ENCODE measurements at regions not wholly inside any gene's neighbourhood (a gene's known extent, or its start where the extent isn't known, plus 50 kb on each side); places are given as distances from the start of the nearest gene placed in this dataset.
"Not testable (repeated sequence)": the region's sequence is repeated elsewhere in the genome, so short reads cannot be mapped to it uniquely, and the experiment has no call there.

GRCh38 chr16:10269632-10270031, 87.4 kb upstream of the GRIN2A start:
- TF ChIP-seq CTCF (IDR thresholded peaks at IDR 0.05) (no peak), POLR2A (IDR thresholded peaks at IDR 0.05) (no peak)
- peak overlapping the region in 1 of 3 donors; percentile 7 for H3K27ac ChIP-seq
- intact Hi-C loops (cut with DNase I) = no loop called here
- H3K27me3 ChIP-seq = no peaks in the 10 kb centered on the region
- 89% methylated on average over 1 of the region's 1 CpG for WGBS (ENCODE audit: insufficient coverage, low coverage, low lambda C conversion rate, missing lambda C conversion rate)
- H3K9me3 ChIP-seq = no peaks in the 10 kb centered on the region
- no peak for DNase-seq
- H3K36me3 ChIP-seq = no peaks in the 10 kb centered on the region
- peaks cover 0 to 30% (median 0%) of the 10 kb centered on the region in 4 donors for H3K4me1 ChIP-seq
- no peak overlapping the region for H3K4me3 ChIP-seq
- ATAC-seq = no peak

DNA sequence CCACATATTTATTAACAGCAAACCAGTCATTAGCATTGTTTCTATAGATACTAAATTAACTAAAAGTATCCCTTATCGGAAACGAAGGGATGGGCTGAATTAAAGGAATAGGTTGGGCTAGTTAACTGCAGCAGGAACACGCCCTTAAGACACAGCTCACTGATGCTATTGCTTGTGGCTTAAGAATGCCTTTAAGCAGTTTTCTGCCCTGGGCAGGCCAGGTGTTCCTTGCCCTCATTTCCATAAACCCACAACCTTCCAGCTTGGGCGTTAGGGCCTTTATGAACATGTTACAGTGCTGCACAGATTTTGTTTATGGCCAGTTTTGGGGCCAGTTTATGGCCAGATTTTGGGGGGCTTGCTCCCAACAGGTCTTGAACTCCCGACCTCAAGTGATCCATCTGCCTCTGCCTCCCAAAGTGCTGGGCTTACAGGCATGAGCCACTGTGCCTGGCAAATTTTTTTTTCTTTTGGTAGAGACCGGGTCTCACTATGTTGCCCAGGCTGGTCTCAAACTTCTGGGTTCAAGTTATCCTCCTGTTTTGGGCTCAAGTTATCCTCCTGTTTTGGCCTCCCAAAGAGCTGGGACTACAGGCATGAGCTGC, 90.1 kb upstream of the GRIN2A start:
- H3K27me3 ChIP-seq; H3K27ac ChIP-seq; intact Hi-C loops (cut with DNase I); H3K4me3 ChIP-seq; H3K9me3 ChIP-seq; H3K36me3 ChIP-seq; ATAC-seq; DNase-seq: not testable (repeated sequence)
- peaks cover 0 to 20% (median 0%) of the 10 kb centered on the region in 4 donors for H3K4me1 ChIP-seq
- WGBS (ENCODE audit: insufficient coverage, low coverage, low lambda C conversion rate, missing lambda C conversion rate) = 66% methylated on average over 4 of the region's 6 CpGs

GRCh38 chr16:10275214-10275996, 93.2 kb upstream of the GRIN2A start:
- Histone ChIP-seq H3K27ac (peak overlapping the region in 1 of 3 donors; percentile 43), H3K4me1 (peaks cover 0 to 10% (median 0%) of the 10 kb centered on the region in 4 donors)
- intact Hi-C loops (cut with DNase I); H3K4me3 ChIP-seq; H3K36me3 ChIP-seq; DNase-seq; H3K27me3 ChIP-seq; H3K9me3 ChIP-seq: not testable (repeated sequence)
- WGBS (ENCODE audit: insufficient coverage, low coverage, low lambda C conversion rate, missing lambda C conversion rate) = 86% methylated on average over 7 of the region's 13 CpGs
- ATAC-seq = peak in 1 of 4 donors; percentile 20

GRCh38 chr16:10277597-10277996, 95.4 kb upstream of the GRIN2A start:
- Histone ChIP-seq H3K27ac (no peak overlapping the region), H3K36me3 (no peaks in the 10 kb centered on the region), H3K4me3 (no peak overlapping the region), H3K27me3 (no peaks in the 10 kb centered on the region), H3K4me1 (peaks cover 0 to 10% (median 0%) of the 10 kb centered on the region in 4 donors), H3K9me3 (no peaks in the 10 kb centered on the region)
- no peak for TF ChIP-seq CTCF (IDR thresholded peaks at IDR 0.05)
- no peak for TF ChIP-seq POLR2A (IDR thresholded peaks at IDR 0.05)
- ATAC-seq (no peak), DNase-seq (no peak)
- 77% methylated on average over 12 of the region's 18 CpGs for WGBS (ENCODE audit: insufficient coverage, low coverage, low lambda C conversion rate, missing lambda C conversion rate)
- intact Hi-C loops (cut with DNase I) = no loop called here

DNA sequence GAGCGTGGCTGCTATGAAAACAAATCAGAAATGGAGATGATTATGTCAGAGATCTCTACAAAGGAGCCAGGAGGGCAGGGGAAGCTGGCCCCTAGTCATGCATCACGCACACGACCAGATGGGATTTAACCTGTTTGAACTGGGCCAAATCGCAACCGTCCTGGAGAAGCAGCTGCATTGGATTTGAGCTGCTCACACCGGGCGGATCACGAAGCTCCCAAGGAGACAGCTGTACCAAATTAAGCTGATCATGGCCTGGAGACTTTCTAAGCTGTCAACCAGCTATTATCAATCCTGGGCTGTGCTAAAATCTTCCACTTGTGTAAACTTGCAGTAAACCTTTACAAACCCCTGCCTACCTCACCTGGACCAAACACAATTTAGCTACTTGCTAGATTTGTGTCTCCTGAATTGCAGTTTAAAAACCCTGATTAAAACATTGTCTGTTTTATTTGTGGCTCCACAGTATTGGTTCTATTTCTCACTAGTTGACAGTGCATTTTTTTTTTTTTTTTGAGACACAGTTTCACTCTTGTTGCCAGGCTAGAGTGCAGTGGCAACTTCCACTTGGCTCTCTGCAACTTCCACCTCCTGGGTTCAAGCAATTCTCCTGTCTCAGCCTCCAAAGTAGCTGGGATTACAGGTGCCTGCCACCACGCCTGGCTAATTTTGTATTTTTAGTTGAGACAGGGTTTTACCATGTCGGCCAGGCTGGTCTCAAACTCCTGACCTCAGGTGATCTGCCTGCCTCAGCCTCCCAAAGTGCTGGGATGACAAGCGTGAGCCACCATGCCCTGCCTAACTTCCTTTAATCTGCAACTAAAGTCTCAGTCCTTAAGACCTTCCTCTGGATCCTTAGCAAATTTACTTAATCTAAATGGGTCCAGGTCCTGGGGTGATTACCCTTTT, 98.3 kb upstream of the GRIN2A start:
- WGBS (ENCODE audit: insufficient coverage, low coverage, low lambda C conversion rate, missing lambda C conversion rate) = 71% methylated on average over 6 of the region's 11 CpGs
- H3K9me3 ChIP-seq = no peaks in the 10 kb centered on the region
- no peak for ATAC-seq

More for the DNA sequence above, 98.3 kb upstream of the GRIN2A start:
- Histone ChIP-seq H3K4me1 (no peaks in the 10 kb centered on the region), H3K36me3 (no peaks in the 10 kb centered on the region), H3K4me3 (no peak overlapping the region), H3K27me3 (no peaks in the 10 kb centered on the region), H3K27ac (no peak overlapping the region)
- intact Hi-C loops (cut with DNase I) = no loop called here
- no peak for DNase-seq
- TF ChIP-seq CTCF (IDR thresholded peaks at IDR 0.05) = no peak
- no peak for TF ChIP-seq POLR2A (IDR thresholded peaks at IDR 0.05)
